Mesendoderm (in vitro differentiated cells): ENCODE measurements at regions not wholly inside any gene's neighbourhood (a gene's known extent, or its start where the extent isn't known, plus 50 kb on each side); places are given as distances from the start of the nearest gene placed in this dataset.

Experiments used
- DNase-seq: peaks from one replicate; pipeline ENCODE4 v3.0.0; 2013
- H2AK5ac ChIP-seq: 2 replicates; pipeline ENCODE4 v1.6.1; 2013; ENCODE audit warnings: low read length, inconsistent platforms
- H2BK120ac ChIP-seq: 2 replicates; pipeline ENCODE4 v1.6.1; 2013; ENCODE audit warnings: low read depth, mild to moderate bottlenecking, low read length, moderate library complexity, mixed read lengths
- H2BK15ac ChIP-seq: replicated peaks from 2 replicates; pipeline ENCODE4 v1.6.1; 2013; ENCODE audit warnings: low read depth, mild to moderate bottlenecking, moderate library complexity
- H2BK5ac ChIP-seq: 2 replicates; pipeline ENCODE4 v1.6.1; 2013; ENCODE audit warnings: low read length, inconsistent platforms
- H3K18ac ChIP-seq: 2 replicates; pipeline ENCODE4 v1.6.1; 2013; ENCODE audit warnings: mild to moderate bottlenecking, low read length, mixed read lengths
- H3K23ac ChIP-seq: one replicate; pipeline ENCODE4 v1.6.1; 2013; ENCODE audit warnings: low read length
- H3K27ac ChIP-seq: 2 replicates; pipeline ENCODE4 v1.5.1; 2013; ENCODE audit warnings: low read depth, mild to moderate bottlenecking, inconsistent platforms, low read length, moderate library complexity
- H3K27me3 ChIP-seq: 2 replicates; pipeline ENCODE4 v1.6.1; 2013; ENCODE audit warnings: low read length, control low read depth, mild to moderate bottlenecking, inconsistent platforms; ENCODE audit not compliant: insufficient read depth, poor library complexity
- H3K36me3 ChIP-seq: 2 replicates; pipeline ENCODE4 v1.6.1; 2013; ENCODE audit warnings: low read length, inconsistent platforms; ENCODE audit not compliant: control insufficient read depth, insufficient read depth
- H3K4ac ChIP-seq: one replicate; pipeline ENCODE4 v1.6.1; 2013; ENCODE audit warnings: low read depth, mild to moderate bottlenecking, low read length, moderate library complexity
- H3K4me1 ChIP-seq: 2 replicates; pipeline ENCODE4 v1.6.1; 2013; ENCODE audit warnings: low read depth, low read length, inconsistent platforms; ENCODE audit not compliant: control insufficient read depth
- H3K4me2 ChIP-seq: 2 replicates; pipeline ENCODE4 v1.6.1; 2013; ENCODE audit warnings: low read length
- H3K4me3 ChIP-seq: 2 replicates; pipeline ENCODE4 v1.5.1; 2013; ENCODE audit warnings: mild to moderate bottlenecking, low read length
- H3K56ac ChIP-seq: one replicate; pipeline ENCODE4 v1.6.1; 2013; ENCODE audit warnings: low read length
- H3K79me1 ChIP-seq: 2 replicates; pipeline ENCODE4 v1.6.1; 2013; ENCODE audit warnings: low read length, inconsistent platforms
- H3K79me2 ChIP-seq: 2 replicates; pipeline ENCODE4 v1.6.1; 2013; ENCODE audit warnings: mild to moderate bottlenecking, low read length; ENCODE audit not compliant: control insufficient read depth, insufficient read depth
- H3K9ac ChIP-seq: 2 replicates; pipeline ENCODE4 v1.6.1; 2013; ENCODE audit warnings: low read length, inconsistent platforms
- H4K5ac ChIP-seq: one replicate; pipeline ENCODE4 v1.6.1; 2013; ENCODE audit warnings: low read length
- H4K8ac ChIP-seq: one replicate; pipeline ENCODE4 v1.6.1; 2013; ENCODE audit warnings: low read depth, mild to moderate bottlenecking, control low read depth, low read length, moderate library complexity
- WGBS: extraction: QIAGEN DNeasy Blood & Tissue Kit; methylation state at CpG from one replicate; pipeline ENCODE4 v1.1.7; 2013; ENCODE audit warnings: low lambda C conversion rate, missing lambda C conversion rate; ENCODE audit not compliant: insufficient coverage; ENCODE audit errors: extremely low coverage; 5-methylcytosine and 5-hydroxymethylcytosine counted together

GRCh38 chr18:40420675-40421074 lies 1534.4 kb upstream of the PIK3C3 start:
- Histone ChIP-seq H3K56ac (no peak overlapping the region), H4K5ac (no peak overlapping the region), H4K8ac (no peak overlapping the region), H3K27ac (no peak overlapping the region), H3K4me1 (no peaks in the 10 kb centered on the region), H2BK5ac (no peak overlapping the region), H3K79me1 (no peaks in the 10 kb centered on the region), H3K36me3 (no peaks in the 10 kb centered on the region), H3K4me2 (no peak overlapping the region), H3K9ac (no peak overlapping the region), H2BK120ac (no peak overlapping the region), H3K18ac (no peak overlapping the region), H3K79me2 (no peaks in the 10 kb centered on the region), H3K27me3 (no peaks in the 10 kb centered on the region), H3K4me3 (no peak overlapping the region), H2BK15ac (no peak overlapping the region), H3K4ac (no peak overlapping the region), H3K23ac (no peak overlapping the region), H2AK5ac (no peak overlapping the region)
- DNase-seq: no peak
- no CpG with 5 or more reads among the region's 1 CpG for WGBS

GRCh38 chr18:40417501-40417900 lies 1537.5 kb upstream of the PIK3C3 start:
- Histone ChIP-seq H3K9ac (no peak overlapping the region), H2BK120ac (no peak overlapping the region), H3K23ac (no peak overlapping the region), H2AK5ac (no peak overlapping the region), H3K4me2 (no peak overlapping the region), H3K4ac (no peak overlapping the region), H3K18ac (no peak overlapping the region), H3K79me1 (no peaks in the 10 kb centered on the region), H3K4me1 (no peaks in the 10 kb centered on the region), H3K27ac (no peak overlapping the region), H3K4me3 (no peak overlapping the region), H3K79me2 (no peaks in the 10 kb centered on the region), H2BK5ac (no peak overlapping the region), H3K56ac (no peak overlapping the region), H3K36me3 (no peaks in the 10 kb centered on the region), H2BK15ac (no peak overlapping the region), H4K5ac (no peak overlapping the region), H4K8ac (no peak overlapping the region), H3K27me3 (no peaks in the 10 kb centered on the region)
- no peak for DNase-seq
- no CpG with 5 or more reads among the region's 1 CpG for WGBS

- Histone ChIP-seq H3K79me1 (no peaks in the 10 kb centered on the region), H3K36me3 (no peaks in the 10 kb centered on the region), H3K4ac (no peak overlapping the region), H2BK5ac (no peak overlapping the region), H2BK120ac (no peak overlapping the region), H4K8ac (no peak overlapping the region), H3K9ac (no peak overlapping the region), H2BK15ac (no peak overlapping the region), H3K4me2 (no peak overlapping the region), H2AK5ac (no peak overlapping the region), H3K4me1 (no peaks in the 10 kb centered on the region), H3K23ac (no peak overlapping the region), H3K18ac (no peak overlapping the region), H3K27me3 (no peaks in the 10 kb centered on the region), H3K56ac (no peak overlapping the region), H3K79me2 (no peaks in the 10 kb centered on the region), H3K4me3 (no peak overlapping the region), H4K5ac (no peak overlapping the region), H3K27ac (no peak overlapping the region)
- DNase-seq: no peak
- no CpG with 5 or more reads among the region's 3 CpGs for WGBS
These were observed 1539.2 kb upstream of the PIK3C3 start for GRCh38 chr18:40415821-40416220.

GRCh38 chr18:40415176-40415791 lies 1539.8 kb upstream of the PIK3C3 start:
- Histone ChIP-seq H3K4me1 (no peaks in the 10 kb centered on the region), H2AK5ac (no peak overlapping the region), H4K8ac (no peak overlapping the region), H2BK120ac (no peak overlapping the region), H3K79me2 (no peaks in the 10 kb centered on the region), H2BK5ac (no peak overlapping the region), H3K79me1 (no peaks in the 10 kb centered on the region), H3K27me3 (no peaks in the 10 kb centered on the region), H4K5ac (no peak overlapping the region), H3K56ac (no peak overlapping the region), H3K4me3 (no peak overlapping the region), H3K9ac (no peak overlapping the region), H3K27ac (no peak overlapping the region), H2BK15ac (no peak overlapping the region), H3K36me3 (no peaks in the 10 kb centered on the region), H3K4ac (no peak overlapping the region), H3K23ac (no peak overlapping the region), H3K18ac (no peak overlapping the region), H3K4me2 (no peak overlapping the region)
- WGBS: no CpG with 5 or more reads among the region's 3 CpGs
- DNase-seq: no peak

DNA sequence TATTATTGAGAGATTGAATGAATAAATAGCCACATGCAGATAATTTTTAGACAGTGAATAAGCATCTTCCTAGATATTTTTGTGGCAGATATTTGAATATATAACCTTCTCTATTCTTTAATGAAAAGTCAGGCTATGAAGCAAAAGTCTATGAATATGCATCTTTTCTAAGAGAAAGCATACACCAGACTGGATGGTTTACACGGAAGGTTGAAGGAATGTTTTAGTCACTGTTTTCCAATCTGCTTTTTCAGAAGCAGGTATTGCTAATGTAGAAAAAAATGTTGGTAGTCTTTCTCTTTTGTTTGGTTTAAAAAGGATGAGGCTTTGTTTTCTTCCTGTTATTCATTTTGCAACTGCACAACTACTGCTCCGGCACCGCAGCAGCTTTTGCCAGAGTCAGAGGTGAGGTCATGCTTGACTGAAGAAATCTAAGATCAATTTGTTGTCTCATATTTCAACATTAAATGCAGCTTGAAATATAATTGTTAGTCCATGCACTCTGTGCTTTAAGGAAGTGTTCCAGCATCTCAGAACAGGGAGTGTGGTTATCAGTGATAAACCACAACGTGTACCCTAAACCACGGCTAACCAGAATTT lies 1540.8 kb upstream of the PIK3C3 start:
- no peak overlapping the region for H3K56ac ChIP-seq
- no CpG with 5 or more reads among the region's 5 CpGs for WGBS

GRCh38 chr18:40413160-40413559 lies 1541.9 kb upstream of the PIK3C3 start:
- no CpG with 5 or more reads among the region's 3 CpGs for WGBS
- no peak overlapping the region for H4K8ac ChIP-seq
- H2BK15ac ChIP-seq: no peak overlapping the region
- DNase-seq: peak; percentile 71
- H3K4ac ChIP-seq: no peak overlapping the region
- H3K9ac ChIP-seq: no peak overlapping the region
- no peak overlapping the region for H3K23ac ChIP-seq
- no peaks in the 10 kb centered on the region for H3K36me3 ChIP-seq
- no peaks in the 10 kb centered on the region for H3K4me1 ChIP-seq
- no peak overlapping the region for H4K5ac ChIP-seq
- no peak overlapping the region for H3K4me2 ChIP-seq
- H3K56ac ChIP-seq: no peak overlapping the region
- no peak overlapping the region for H2AK5ac ChIP-seq
- H2BK120ac ChIP-seq: no peak overlapping the region
- H3K27me3 ChIP-seq: no peaks in the 10 kb centered on the region
- H3K79me1 ChIP-seq: no peaks in the 10 kb centered on the region
- H3K18ac ChIP-seq: no peak overlapping the region
- no peak overlapping the region for H3K4me3 ChIP-seq
- H3K27ac ChIP-seq: no peak overlapping the region
- no peaks in the 10 kb centered on the region for H3K79me2 ChIP-seq
- H2BK5ac ChIP-seq: no peak overlapping the region

More for the DNA sequence above, 1540.8 kb upstream of the PIK3C3 start:
- Histone ChIP-seq H3K18ac (no peak overlapping the region), H3K23ac (no peak overlapping the region), H2BK15ac (no peak overlapping the region), H4K8ac (no peak overlapping the region), H3K27me3 (no peaks in the 10 kb centered on the region), H3K4me2 (no peak overlapping the region), H3K27ac (no peak overlapping the region), H3K36me3 (no peaks in the 10 kb centered on the region), H3K4me1 (no peaks in the 10 kb centered on the region), H2BK120ac (no peak overlapping the region), H4K5ac (no peak overlapping the region), H3K4ac (no peak overlapping the region), H3K79me1 (no peaks in the 10 kb centered on the region), H3K79me2 (no peaks in the 10 kb centered on the region), H2AK5ac (no peak overlapping the region), H2BK5ac (no peak overlapping the region), H3K9ac (no peak overlapping the region), H3K4me3 (no peak overlapping the region)
- no peak for DNase-seq
